ENCODE measurements at regions not wholly inside any gene's neighbourhood (a gene's known extent, or its start where the extent isn't known, plus 50 kb on each side); places are given as distances from the start of the nearest gene placed in this dataset.

DNA sequence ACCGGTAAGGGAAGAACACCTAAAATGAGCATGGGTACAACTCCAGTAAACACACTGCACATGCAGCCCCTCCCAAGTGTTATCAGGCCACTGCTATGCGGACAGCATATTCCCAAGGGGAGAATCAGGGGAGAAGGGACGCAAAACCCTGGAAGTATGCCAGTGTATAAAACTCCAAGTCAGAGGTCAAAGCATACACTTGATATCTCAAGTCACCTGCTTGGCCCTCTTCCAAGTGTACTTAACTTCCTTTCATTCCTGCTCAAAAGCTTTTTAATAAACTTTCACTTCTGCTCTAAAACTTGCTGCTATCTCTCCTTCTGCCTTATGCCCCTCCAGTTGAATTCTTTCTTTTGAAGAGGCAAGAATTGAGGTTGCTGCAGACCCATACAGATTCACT lies 408.1 kb downstream of the HTR1A start:
- no peak overlapping the region for H3K4me3 ChIP-seq (ENCODE audit: low read length)

DNA sequence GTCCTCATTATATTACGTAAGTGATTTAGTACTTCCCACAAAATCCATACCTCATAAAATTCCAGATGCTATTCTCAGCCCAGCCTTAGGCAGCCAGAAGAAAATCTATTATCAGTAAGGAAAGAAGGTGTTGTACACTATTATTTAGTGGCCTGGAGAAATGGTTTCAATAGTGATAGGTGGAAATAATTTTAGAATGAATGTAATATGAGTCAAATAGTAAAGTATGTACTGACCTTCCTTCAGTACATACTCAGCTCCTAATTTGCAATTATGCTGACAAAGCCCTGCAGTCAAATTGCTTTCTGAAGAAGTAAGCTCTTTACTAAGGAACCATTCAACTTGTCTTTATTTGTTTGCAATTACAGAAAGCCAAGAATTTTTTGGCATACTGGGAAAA lies 409.2 kb downstream of the HTR1A start:
- no peak for TF ChIP-seq CTCF (conservative IDR thresholded peaks at IDR 0.05; ENCODE audit: low read depth, low read length)
- DNase-seq (ENCODE audit: low read depth): peak; percentile 6
- H3K4me3 ChIP-seq (ENCODE audit: low read length): no peak overlapping the region

More for the DNA sequence above, 408.1 kb downstream of the HTR1A start:
- no peak for TF ChIP-seq CTCF (conservative IDR thresholded peaks at IDR 0.05; ENCODE audit: low read depth, low read length)
- DNase-seq (ENCODE audit: low read depth): peak; percentile 46

DNA sequence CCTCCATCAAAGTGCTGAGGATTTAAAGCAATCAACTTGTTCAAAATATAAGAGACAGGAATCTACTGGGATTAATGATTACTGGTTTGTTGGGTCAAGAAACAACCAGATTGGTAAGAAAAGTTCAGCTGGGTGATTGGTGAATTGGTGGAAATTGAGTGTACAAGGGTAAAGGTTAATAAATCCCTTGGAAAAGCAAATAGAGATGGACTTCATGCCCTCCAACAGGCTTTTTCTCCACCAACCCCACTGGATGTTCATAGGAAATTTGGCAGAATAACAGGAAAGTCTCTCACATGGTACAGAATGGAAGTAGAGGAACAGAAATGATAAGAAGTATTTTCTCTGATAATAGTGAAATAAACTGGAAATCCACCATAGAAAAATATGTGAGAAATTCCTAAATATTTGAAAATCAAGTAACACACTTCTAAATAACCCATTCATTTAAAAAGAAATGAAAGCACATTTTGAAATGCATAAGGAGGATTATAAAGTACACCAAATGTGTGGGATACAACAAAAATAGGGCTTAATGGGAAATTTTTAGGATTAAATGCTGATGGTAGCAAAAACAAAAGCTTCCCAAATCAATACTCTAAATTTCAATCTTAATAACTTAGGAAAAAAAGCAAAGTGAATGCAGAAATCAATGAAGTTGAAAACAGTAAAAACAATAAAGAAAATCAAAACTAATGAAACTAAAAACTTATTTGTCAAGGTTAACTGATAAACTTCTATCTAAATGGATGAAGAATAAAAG lies 426.2 kb downstream of the HTR1A start:
- DNase-seq (ENCODE audit: low read depth): no peak
- H3K4me3 ChIP-seq (ENCODE audit: low read length): no peak overlapping the region
- TF ChIP-seq CTCF (conservative IDR thresholded peaks at IDR 0.05; ENCODE audit: low read depth, low read length): no peak

DNA sequence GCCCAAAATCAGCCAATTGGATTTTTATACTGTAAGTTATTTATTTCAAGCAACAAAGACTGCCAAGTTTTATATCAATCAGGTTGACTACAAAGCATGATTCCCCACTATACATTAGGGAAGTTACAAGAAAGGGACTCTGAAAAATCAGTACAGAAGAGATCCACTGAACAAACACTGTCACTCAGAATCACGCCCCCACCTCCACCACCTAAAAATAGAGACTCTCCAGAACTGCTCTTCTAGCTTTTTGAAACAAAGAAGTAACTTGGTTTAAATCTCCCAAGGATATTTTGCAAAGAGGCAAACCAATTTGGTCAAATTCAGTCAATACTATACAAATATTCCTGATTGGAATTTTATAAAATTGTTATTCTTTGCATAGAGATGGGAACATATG lies 438.0 kb downstream of the HTR1A start:
- no peak overlapping the region for H3K4me3 ChIP-seq (ENCODE audit: low read length)
- TF ChIP-seq CTCF (conservative IDR thresholded peaks at IDR 0.05; ENCODE audit: low read depth, low read length): no peak
- no peak for DNase-seq (ENCODE audit: low read depth)

DNA sequence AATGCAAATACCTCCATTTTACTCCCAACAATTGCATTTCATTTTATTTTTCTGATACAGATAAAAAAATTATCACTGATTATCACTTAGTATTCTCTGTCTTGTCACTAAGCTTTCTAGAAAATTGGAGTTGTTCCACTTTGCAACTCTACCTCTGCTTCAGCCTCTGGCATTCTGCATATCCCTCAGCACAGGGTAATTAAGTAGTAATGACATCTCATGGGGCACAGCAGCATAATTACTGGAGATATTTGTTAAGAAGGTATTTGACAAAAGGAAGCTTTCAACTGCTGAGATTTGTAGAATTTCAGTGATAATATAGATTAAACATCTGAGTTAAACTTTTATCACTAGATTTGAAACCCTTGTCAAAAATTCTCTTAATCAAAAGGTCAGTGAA lies 446.2 kb downstream of the HTR1A start:
- no peak overlapping the region for H3K4me3 ChIP-seq (ENCODE audit: low read length)
- no peak for TF ChIP-seq CTCF (conservative IDR thresholded peaks at IDR 0.05; ENCODE audit: low read depth, low read length)
- DNase-seq (ENCODE audit: low read depth): no peak

DNA sequence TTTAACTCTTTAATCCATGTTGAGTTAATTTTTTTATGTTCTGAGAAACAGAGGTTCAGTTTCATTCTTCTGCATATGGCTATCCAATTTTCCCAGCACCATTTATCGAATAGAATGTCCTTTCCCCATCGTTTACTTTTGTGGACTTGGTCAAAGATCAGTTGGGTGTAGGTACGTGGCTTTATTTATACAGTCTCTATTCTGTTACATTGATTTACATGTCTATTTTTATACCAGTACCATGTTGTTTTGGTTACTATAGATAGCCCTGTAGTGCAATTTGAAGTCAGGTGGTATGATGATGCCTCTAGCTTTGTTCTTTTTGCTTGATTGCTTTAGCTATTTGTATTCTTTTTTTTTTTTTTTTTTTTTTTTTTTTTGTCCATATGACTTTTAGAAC lies 462.0 kb downstream of the HTR1A start:
- no peak for TF ChIP-seq CTCF (conservative IDR thresholded peaks at IDR 0.05; ENCODE audit: low read depth, low read length)

GRCh38 chr5:63495225-63495624 lies 467.0 kb downstream of the HTR1A start:
- no peak overlapping the region for H3K4me3 ChIP-seq (ENCODE audit: low read length)
- no peak for DNase-seq (ENCODE audit: low read depth)
- no peak for TF ChIP-seq CTCF (conservative IDR thresholded peaks at IDR 0.05; ENCODE audit: low read depth, low read length)

More for the DNA sequence above, 462.0 kb downstream of the HTR1A start:
- DNase-seq (ENCODE audit: low read depth): no peak
- no peak overlapping the region for H3K4me3 ChIP-seq (ENCODE audit: low read length)
